IMR-90 (cell line): ENCODE measurements at regions not wholly inside any gene's neighbourhood (a gene's known extent, or its start where the extent isn't known, plus 50 kb on each side); places are given as distances from the start of the nearest gene placed in this dataset.
A peak's percentile ranks its signal among the peaks of the same experiment; 100 is the strongest.

Experiments
- ATAC-seq: fragments of 200-7000 bp; cut with Tn5 transposase; 2 replicates; pipeline ENCODE4 v1.9.1; 2020; ENCODE audit warnings: low read depth, mild to moderate bottlenecking, moderate library complexity
- BruUV-seq: library from RNA; stranded (reverse); fragments of 400-500 nt; replicated peaks from 2 replicates; lab custom pipeline; 2021; lab: Mats Ljungman, UMichigan
- CTCF ChIA-PET: fragments of 300-600 bp; formaldehyde crosslinking; extraction: SDS; loops from one replicate; lab custom pipeline; 2021; ENCODE audit warnings: antibody characterized with exemption; lab: Yijun Ruan, JAX
- POLR2A ChIA-PET: fragments of 300-600 bp; sonication (Branson Sonifier 250); formaldehyde crosslinking; loops from one replicate; lab custom pipeline; 2022; ENCODE audit warnings: antibody characterized with exemption; ENCODE audit not compliant: unreplicated experiment; lab: Charles Lee
- DNase-seq: peaks from one replicate; pipeline ENCODE4 v3.0.0; 2013
- H2AFZ ChIP-seq: replicated peaks from 2 replicates; pipeline ENCODE3; 2013; ENCODE audit warnings: low read length, mild to moderate bottlenecking; ENCODE audit not compliant: poor library complexity
- H2AK5ac ChIP-seq: 2 replicates; pipeline ENCODE4 v1.6.1; 2013; ENCODE audit warnings: low read depth, low read length, inconsistent platforms
- H2AK9ac ChIP-seq: replicated peaks from 2 replicates; pipeline ENCODE3; 2013; ENCODE audit warnings: mild to moderate bottlenecking, low read depth, low read length, moderate library complexity; ENCODE audit not compliant: poor library complexity
- H2BK120ac ChIP-seq: 2 replicates; pipeline ENCODE4 v1.6.1; 2013; ENCODE audit warnings: low read depth, low read length, inconsistent platforms
- H2BK15ac ChIP-seq: 3 replicates; pipeline ENCODE4 v1.6.1; 2013; ENCODE audit warnings: low read depth, low read length, inconsistent platforms
- H2BK20ac ChIP-seq: 2 replicates; pipeline ENCODE4 v1.6.1; 2013; ENCODE audit warnings: low read depth, mild to moderate bottlenecking, inconsistent platforms, low read length, moderate library complexity
- H2BK5ac ChIP-seq: 2 replicates; pipeline ENCODE4 v1.6.1; 2013; ENCODE audit warnings: mild to moderate bottlenecking, low read depth, low read length, inconsistent platforms; ENCODE audit not compliant: poor library complexity, severe bottlenecking
- H3K14ac ChIP-seq: replicated peaks from 2 replicates; pipeline ENCODE4 v1.6.1; 2013; ENCODE audit warnings: low read depth, low read length, inconsistent platforms
- H3K18ac ChIP-seq: 2 replicates; pipeline ENCODE4 v1.6.1; 2013; ENCODE audit warnings: low read depth, low read length, control low read depth
- H3K23ac ChIP-seq: 2 replicates; pipeline ENCODE4 v1.6.1; 2013; ENCODE audit warnings: low read depth, low read length, inconsistent platforms
- H3K27ac ChIP-seq: 2 replicates; pipeline ENCODE4 v1.5.1; 2013; ENCODE audit warnings: mild to moderate bottlenecking, control low read depth, low read length; ENCODE audit not compliant: insufficient read depth
- H3K27me3 ChIP-seq: 2 replicates; pipeline ENCODE4 v1.6.1; 2013; ENCODE audit warnings: low read length; ENCODE audit not compliant: control insufficient read depth, insufficient read depth
- H3K36me3 ChIP-seq: 2 replicates; pipeline ENCODE4 v1.6.1; 2013; ENCODE audit warnings: low read length, mixed read lengths; ENCODE audit not compliant: control insufficient read depth, insufficient read depth
- H3K4ac ChIP-seq: 2 replicates; pipeline ENCODE4 v1.6.1; 2013; ENCODE audit warnings: low read depth, low read length, inconsistent platforms
- H3K4me1 ChIP-seq: 2 replicates; pipeline ENCODE4 v1.6.1; 2013; ENCODE audit warnings: low read length, mixed read lengths; ENCODE audit not compliant: control insufficient read depth, insufficient read depth
- H3K4me2 ChIP-seq: 2 replicates; pipeline ENCODE4 v1.6.1; 2013; ENCODE audit warnings: low read depth, mild to moderate bottlenecking, control low read depth, low read length, moderate library complexity
- H3K4me3 ChIP-seq: 2 replicates; pipeline ENCODE4 v1.5.1; 2013; ENCODE audit warnings: low read depth, mild to moderate bottlenecking, control low read depth, low read length, moderate library complexity; ENCODE audit not compliant: insufficient read depth
- H3K56ac ChIP-seq: 2 replicates; pipeline ENCODE4 v1.6.1; 2013; ENCODE audit warnings: low read length, inconsistent platforms; ENCODE audit not compliant: insufficient read depth; ENCODE audit errors: extremely low read depth
- H3K79me1 ChIP-seq, 2 experiments: 2 replicates each; pipeline ENCODE4 v1.6.1; 2013; ENCODE audit warnings: low read length in 2 of 2, inconsistent platforms in 1 of 2, low read depth in 1 of 2
- H3K9ac ChIP-seq: 2 replicates; pipeline ENCODE4 v1.6.1; 2013; ENCODE audit warnings: low read depth, low read length, control low read depth
- H3K9me1 ChIP-seq: 2 replicates; pipeline ENCODE4 v1.6.1; 2013; ENCODE audit warnings: low read length, inconsistent platforms; ENCODE audit not compliant: insufficient read depth
- H3K9me3 ChIP-seq: 2 replicates; pipeline ENCODE4 v1.6.1; 2013; ENCODE audit warnings: low read length; ENCODE audit not compliant: control insufficient read depth, insufficient read depth
- H4K20me1 ChIP-seq: 2 replicates; pipeline ENCODE4 v1.6.1; 2013; ENCODE audit warnings: low read length, inconsistent platforms; ENCODE audit not compliant: insufficient read depth
- H4K5ac ChIP-seq: 2 replicates; pipeline ENCODE4 v1.6.1; 2013; ENCODE audit warnings: mild to moderate bottlenecking, low read depth, low read length, control low read depth
- H4K8ac ChIP-seq, 2 experiments: 2 replicates each; pipeline ENCODE4 v1.6.1; 2013; ENCODE audit warnings: low read depth in 2 of 2, low read length in 2 of 2, control low read depth in 1 of 2, inconsistent platforms in 1 of 2
- H4K91ac ChIP-seq: 2 replicates; pipeline ENCODE4 v1.6.1; 2013; ENCODE audit warnings: low read depth, low read length, inconsistent platforms; ENCODE audit not compliant: insufficient read depth
- BHLHE40 ChIP-seq: fragments of 150-350 bp; IDR thresholded peaks from 2 replicates; pipeline ENCODE4 v1.6.1; 2016; ENCODE audit warnings: mild to moderate bottlenecking, low read depth, low read length
- CEBPB ChIP-seq: IDR thresholded peaks from 2 replicates; pipeline ENCODE4 v1.6.1; 2012; ENCODE audit warnings: low read depth, low read length, improper control_type of control experiment
- FOS ChIP-seq: fragments of 150-350 bp; IDR thresholded peaks from 2 replicates; pipeline ENCODE4 v1.6.1; 2016; ENCODE audit warnings: low read depth, low read length
- RAD21 ChIP-seq: IDR thresholded peaks from 2 replicates; pipeline ENCODE4 v1.6.1; 2012; ENCODE audit warnings: low read length, improper control_type of control experiment
- RCOR1 ChIP-seq: IDR thresholded peaks from 2 replicates; pipeline ENCODE4 v1.6.1; 2012; ENCODE audit warnings: mild to moderate bottlenecking, low read length, improper control_type of control experiment; ENCODE audit not compliant: insufficient replicate concordance
- SMC3 ChIP-seq: fragments of 150-350 bp; IDR thresholded peaks from 2 replicates; pipeline ENCODE4 v1.6.1; 2016; ENCODE audit warnings: low read depth, mild to moderate bottlenecking, antibody characterized with exemption, low read length, moderate library complexity
- WGBS, 2 experiments: methylation state at CpG; one replicate each; pipeline versions ENCODE4 v1.1.5 to v1.1.7; 2013; ENCODE audit warnings: missing lambda C conversion rate in 2 of 2; ENCODE audit not compliant: insufficient read length in 1 of 2; ENCODE audit errors: extremely low coverage in 2 of 2; 5-methylcytosine and 5-hydroxymethylcytosine counted together
- dilution Hi-C: fragments of 300-500 bp; cut with HindIII; formaldehyde crosslinking; loops from one replicate; pipeline ENCODE4 v1.14.3; 2018; ENCODE audit warnings: low sequenced_read_pairs; ENCODE audit not compliant: unreplicated experiment
- in situ Hi-C: fragments of 300-500 bp; cut with MboI; formaldehyde crosslinking; loops from 3 replicates; pipeline ENCODE4 v1.14.3; 2019; ENCODE audit warnings: low sequenced_read_pairs, inconsistent platforms, mixed read lengths
- intact Hi-C: fragments of 100-400 bp; cut with micrococcal nuclease; formaldehyde crosslinking; loops from 2 replicates; pipeline ENCODE4 v1.10.0; 2022
- TF ChIP-seq, protein P1 (sequence below): fragments of 150-350 bp; IDR thresholded peaks from 2 replicates; pipeline ENCODE4 v1.6.1; 2017; ENCODE audit warnings: mild to moderate bottlenecking, antibody characterized with exemption, low read length, low read depth

DNA sequence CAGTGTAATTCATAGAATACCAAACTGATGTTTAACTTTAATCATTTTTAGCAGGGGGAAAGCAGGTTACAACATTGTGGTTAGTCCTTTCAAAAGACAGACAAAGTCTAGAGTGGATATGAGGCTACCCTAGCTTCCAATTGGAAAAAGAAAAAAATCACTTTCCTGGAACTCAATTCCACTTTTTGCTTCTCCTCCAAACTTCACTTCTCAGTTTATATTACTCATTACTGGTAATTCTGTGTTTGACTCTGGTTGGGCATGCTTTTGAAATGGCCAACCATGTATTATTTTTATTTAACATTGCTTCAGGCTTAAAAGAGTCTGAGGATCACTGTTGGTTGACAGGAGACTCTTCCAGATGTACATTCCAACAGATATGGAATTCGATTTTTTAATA is 84.8 kb downstream of the RAP2B start:
- H2BK15ac ChIP-seq: no peak overlapping the region
- H2AK9ac ChIP-seq: no peak overlapping the region
- H4K91ac ChIP-seq: no peak overlapping the region
- ATAC-seq: peak; percentile 77
- no peak overlapping the region; the same call in 1 of the 2 replicates for H3K4ac ChIP-seq
- intact Hi-C loops: loop anchor here (2.0 to 5.0 kb wide), 3 partner anchors 35 to 205 kb away; partner anchors contain the start of gene RAP2B
- no TSS peak for BruUV-seq
- H2BK5ac ChIP-seq: peak overlapping the region; percentile 82
- peaks cover 2% of the 10 kb centered on the region; the same call in 1 of the 2 replicates for H3K9me1 ChIP-seq
- H3K4me1 ChIP-seq: peaks cover 7% of the 10 kb centered on the region
- dilution Hi-C loops: no loop called here
- no peak overlapping the region for H2AK5ac ChIP-seq
- TF ChIP-seq RAD21 (no peak), SMC3 (no peak), BHLHE40 (no peak), CEBPB (peak; percentile 53; the same call in 1 of the 2 replicates), FOS (peak; percentile 24; the same call in 1 of the 2 replicates), RCOR1 (no peak)
- TF ChIP-seq, protein P1, sequence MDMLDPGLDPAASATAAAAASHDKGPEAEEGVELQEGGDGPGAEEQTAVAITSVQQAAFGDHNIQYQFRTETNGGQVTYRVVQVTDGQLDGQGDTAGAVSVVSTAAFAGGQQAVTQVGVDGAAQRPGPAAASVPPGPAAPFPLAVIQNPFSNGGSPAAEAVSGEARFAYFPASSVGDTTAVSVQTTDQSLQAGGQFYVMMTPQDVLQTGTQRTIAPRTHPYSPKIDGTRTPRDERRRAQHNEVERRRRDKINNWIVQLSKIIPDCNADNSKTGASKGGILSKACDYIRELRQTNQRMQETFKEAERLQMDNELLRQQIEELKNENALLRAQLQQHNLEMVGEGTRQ: no peak
- ChIA-PET POLR2A (interaction anchor here (0.6 kb wide), 1 partner anchor 113 kb away, joined by 4 read pairs; no protein-coding TSS in a partner anchor), CTCF (interaction anchor here (0.6 to 1.5 kb wide), 2 partner anchors 11 to 1104 kb away, joined by 3 to 4 read pairs; no protein-coding TSS in a partner anchor)
- no peak overlapping the region for H3K56ac ChIP-seq
- WGBS, 2 experiments: no CpG with 5 or more reads among the region's 1 CpG
- in situ Hi-C loops: no loop called here
- H3K27me3 ChIP-seq: no peaks in the 10 kb centered on the region
- peaks cover under 1% of the 10 kb centered on the region; the same call in 1 of the 2 replicates for H3K9me3 ChIP-seq
- no peak overlapping the region for H3K14ac ChIP-seq
- H3K4me3 ChIP-seq: no peak overlapping the region
- H4K5ac ChIP-seq: no peak overlapping the region
- H2BK20ac ChIP-seq: no peak overlapping the region
- no peaks in the 10 kb centered on the region for H4K20me1 ChIP-seq
- no peak overlapping the region for H3K9ac ChIP-seq
- peak overlapping the region; percentile 20; the same call in 1 of the 2 replicates for H3K27ac ChIP-seq
- H2BK120ac ChIP-seq: no peak overlapping the region
- H4K8ac ChIP-seq: no peak overlapping the region
- H3K4me2 ChIP-seq: no peak overlapping the region; the same call in 1 of the 2 replicates
- no peak overlapping the region for H2AFZ ChIP-seq
- no peaks in the 10 kb centered on the region for H3K36me3 ChIP-seq
- no peak overlapping the region for H3K23ac ChIP-seq
- H3K18ac ChIP-seq: no peak overlapping the region
- DNase-seq: peak; percentile 89
- no peaks in the 10 kb centered on the region for H3K79me1 ChIP-seq
